OCI-LY1 (cell line): ENCODE measurements at regions not wholly inside any gene's neighbourhood (a gene's known extent, or its start where the extent isn't known, plus 50 kb on each side); places are given as distances from the start of the nearest gene placed in this dataset.

Experiments
- H2AFZ ChIP-seq: fragments of 200-600 bp; sonication (generic), shearing (Covaris generic); 2 replicates; pipeline ENCODE4 v1.6.0; 2014; ENCODE audit warnings: antibody characterized with exemption, mild to moderate bottlenecking, low read length
- H3F3A ChIP-seq: fragments of 200-600 bp; sonication (generic), shearing (Covaris generic); 2 replicates; pipeline ENCODE4 v1.6.0; 2014; ENCODE audit warnings: mild to moderate bottlenecking, antibody characterized with exemption, low read length, moderate library complexity; ENCODE audit not compliant: insufficient read depth
- H3K27ac ChIP-seq: fragments of 200-600 bp; sonication (generic); 2 replicates; pipeline ENCODE4 v1.5.1; 2014; ENCODE audit warnings: low read length, mixed run types, mild to moderate bottlenecking, low read depth; ENCODE audit not compliant: poor library complexity, severe bottlenecking
- H3K27me3 ChIP-seq: fragments of 200-600 bp; sonication (generic); 2 replicates; pipeline ENCODE4 v1.6.0; 2014; ENCODE audit warnings: antibody characterized with exemption, mild to moderate bottlenecking, low read length, moderate library complexity; ENCODE audit not compliant: insufficient read depth
- H3K36me3 ChIP-seq: fragments of 200-600 bp; sonication (generic); 2 replicates; pipeline ENCODE4 v1.6.1; 2014; ENCODE audit warnings: mild to moderate bottlenecking, antibody characterized with exemption, low read length, moderate library complexity, mixed read lengths; ENCODE audit not compliant: insufficient read depth
- H3K4me1 ChIP-seq: fragments of 200-600 bp; sonication (generic); 2 replicates; pipeline ENCODE4 v1.5.1; 2014; ENCODE audit warnings: mild to moderate bottlenecking, low read length, moderate library complexity; ENCODE audit not compliant: insufficient read depth, severe bottlenecking
- H3K4me2 ChIP-seq: fragments of 200-600 bp; sonication (generic), shearing (Covaris generic); 2 replicates; pipeline ENCODE4 v1.6.1; 2014; ENCODE audit warnings: low read length
- H3K4me3 ChIP-seq: fragments of 200-600 bp; sonication (generic); 2 replicates; pipeline ENCODE4 v1.5.1; 2014; ENCODE audit warnings: low read length, low read depth, mild to moderate bottlenecking, mixed read lengths; ENCODE audit not compliant: poor library complexity, severe bottlenecking
- H3K79me2 ChIP-seq: fragments of 200-600 bp; shearing (Covaris generic); 2 replicates; pipeline ENCODE4 v1.6.1; 2016; ENCODE audit warnings: mixed run types, low read length, mixed read lengths; ENCODE audit not compliant: insufficient read depth
- H3K9ac ChIP-seq: fragments of 200-600 bp; sonication (generic), shearing (Covaris generic); 2 replicates; pipeline ENCODE4 v1.6.1; 2014; ENCODE audit warnings: mild to moderate bottlenecking, low read length, mixed read lengths
- H3K9me2 ChIP-seq: fragments of 200-600 bp; sonication (generic), shearing (Covaris generic); 2 replicates; pipeline ENCODE4 v1.6.1; 2014; ENCODE audit warnings: low read depth, mild to moderate bottlenecking, low read length, mixed read lengths
- H3K9me3 ChIP-seq: fragments of 200-600 bp; shearing (Covaris generic); 2 replicates; pipeline ENCODE4 v1.6.1; 2014; ENCODE audit warnings: low read length, mixed read lengths
- H4K20me1 ChIP-seq: fragments of 200-600 bp; sonication (generic), shearing (Covaris generic); 2 replicates; pipeline ENCODE4 v1.6.0; 2016; ENCODE audit warnings: mild to moderate bottlenecking, low read length; ENCODE audit not compliant: insufficient read depth
- EZH2 ChIP-seq: fragments of 200-600 bp; sonication (generic), shearing (Covaris generic); IDR thresholded peaks from 2 replicates; pipeline ENCODE4 v1.8.0; 2017; ENCODE audit warnings: borderline replicate concordance, mixed run types, mild to moderate bottlenecking, antibody characterized with exemption, low read length, moderate library complexity, mixed read lengths
- TF ChIP-seq, protein P1 (sequence below): fragments of 200-600 bp; sonication (generic), shearing (Covaris generic); IDR thresholded peaks from 2 replicates; pipeline ENCODE4 v1.5.1; 2017; ENCODE audit warnings: mild to moderate bottlenecking, antibody characterized with exemption, low read length, moderate library complexity, mixed read lengths

DNA sequence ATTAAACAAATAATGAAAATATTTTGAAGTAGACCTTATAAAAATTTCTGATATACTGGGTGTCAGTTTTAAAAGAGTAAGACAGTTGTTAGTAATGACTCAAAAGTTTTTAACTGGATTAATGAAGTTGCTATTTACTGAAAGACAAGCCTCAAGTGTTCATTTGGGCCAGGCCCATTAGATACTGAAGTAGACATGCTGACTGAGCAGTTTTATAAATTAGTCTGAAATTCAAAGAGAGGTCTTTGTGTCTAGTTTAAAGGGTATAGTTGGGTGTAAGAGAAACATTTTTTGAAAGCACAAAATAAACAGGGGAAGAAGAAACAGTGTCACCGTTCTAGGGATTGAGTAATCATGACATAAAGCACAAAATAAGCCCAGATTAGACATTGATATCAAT, 1577.2 kb downstream of the AMY1C start:
- H3F3A ChIP-seq: no peaks in the 10 kb centered on the region
- no peaks in the 10 kb centered on the region for H3K9me3 ChIP-seq
- H3K79me2 ChIP-seq: no peaks in the 10 kb centered on the region
- H3K4me1 ChIP-seq: no peaks in the 10 kb centered on the region
- H3K36me3 ChIP-seq: no peaks in the 10 kb centered on the region
- H3K4me2 ChIP-seq: no peak overlapping the region
- no peaks in the 10 kb centered on the region for H3K27me3 ChIP-seq
- H3K4me3 ChIP-seq: no peak overlapping the region
- H3K9me2 ChIP-seq: no peaks in the 10 kb centered on the region
- TF ChIP-seq EZH2: no peak
- TF ChIP-seq, protein P1, sequence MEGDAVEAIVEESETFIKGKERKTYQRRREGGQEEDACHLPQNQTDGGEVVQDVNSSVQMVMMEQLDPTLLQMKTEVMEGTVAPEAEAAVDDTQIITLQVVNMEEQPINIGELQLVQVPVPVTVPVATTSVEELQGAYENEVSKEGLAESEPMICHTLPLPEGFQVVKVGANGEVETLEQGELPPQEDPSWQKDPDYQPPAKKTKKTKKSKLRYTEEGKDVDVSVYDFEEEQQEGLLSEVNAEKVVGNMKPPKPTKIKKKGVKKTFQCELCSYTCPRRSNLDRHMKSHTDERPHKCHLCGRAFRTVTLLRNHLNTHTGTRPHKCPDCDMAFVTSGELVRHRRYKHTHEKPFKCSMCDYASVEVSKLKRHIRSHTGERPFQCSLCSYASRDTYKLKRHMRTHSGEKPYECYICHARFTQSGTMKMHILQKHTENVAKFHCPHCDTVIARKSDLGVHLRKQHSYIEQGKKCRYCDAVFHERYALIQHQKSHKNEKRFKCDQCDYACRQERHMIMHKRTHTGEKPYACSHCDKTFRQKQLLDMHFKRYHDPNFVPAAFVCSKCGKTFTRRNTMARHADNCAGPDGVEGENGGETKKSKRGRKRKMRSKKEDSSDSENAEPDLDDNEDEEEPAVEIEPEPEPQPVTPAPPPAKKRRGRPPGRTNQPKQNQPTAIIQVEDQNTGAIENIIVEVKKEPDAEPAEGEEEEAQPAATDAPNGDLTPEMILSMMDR: no peak
- H3K27ac ChIP-seq: no peak overlapping the region
- H2AFZ ChIP-seq: no peak overlapping the region
- H4K20me1 ChIP-seq: no peaks in the 10 kb centered on the region
- no peak overlapping the region for H3K9ac ChIP-seq

DNA sequence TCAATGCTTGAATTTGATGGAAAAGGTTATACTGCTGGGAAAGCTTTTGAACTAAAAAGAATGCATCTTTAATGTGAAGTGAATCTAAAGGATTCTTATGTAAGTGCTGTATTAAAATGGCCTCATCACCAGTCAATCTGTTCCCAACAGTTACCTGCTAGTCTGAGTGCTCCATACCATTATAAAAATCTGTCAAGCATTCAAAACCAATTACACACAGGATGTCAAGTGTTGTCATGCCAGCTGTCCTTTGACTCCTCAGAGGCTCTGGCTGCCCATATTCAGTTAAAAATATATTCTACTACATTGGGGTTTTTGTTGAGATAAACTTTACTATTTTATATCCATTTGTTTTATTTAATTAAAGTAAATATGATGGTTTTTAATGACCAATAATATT, 1587.7 kb downstream of the AMY1C start:
- Histone ChIP-seq H3K4me2 (no peak overlapping the region), H4K20me1 (no peaks in the 10 kb centered on the region), H3K9me2 (no peaks in the 10 kb centered on the region), H3K9me3 (no peaks in the 10 kb centered on the region), H3K4me1 (no peaks in the 10 kb centered on the region), H3K27me3 (no peaks in the 10 kb centered on the region), H2AFZ (no peak overlapping the region), H3K79me2 (no peaks in the 10 kb centered on the region), H3K4me3 (no peak overlapping the region), H3K9ac (no peak overlapping the region), H3F3A (no peaks in the 10 kb centered on the region), H3K27ac (no peak overlapping the region), H3K36me3 (no peaks in the 10 kb centered on the region)
- no peak for TF ChIP-seq EZH2
- TF ChIP-seq, protein P1: no peak

DNA sequence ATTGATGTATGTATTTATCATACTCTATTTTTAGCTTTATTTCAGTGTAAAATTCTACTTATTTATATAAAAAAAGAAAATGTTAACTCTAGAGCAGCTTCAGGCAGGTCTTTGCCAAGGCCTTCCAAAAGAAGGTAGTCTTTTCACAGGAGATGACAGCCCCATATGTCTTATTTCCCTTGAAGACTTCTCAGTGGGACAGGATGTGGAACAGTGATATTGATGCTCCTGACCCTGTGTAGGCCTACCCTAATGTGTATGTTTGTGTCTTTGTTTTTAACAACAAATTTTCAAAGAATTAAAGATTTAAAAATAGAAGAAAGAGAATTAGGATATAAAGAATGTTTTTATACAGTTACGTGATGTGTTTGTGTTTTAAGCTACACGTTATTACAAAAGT, 1593.6 kb downstream of the AMY1C start:
- no peaks in the 10 kb centered on the region for H3K9me2 ChIP-seq
- H4K20me1 ChIP-seq: no peaks in the 10 kb centered on the region
- no peaks in the 10 kb centered on the region for H3K27me3 ChIP-seq
- H2AFZ ChIP-seq: no peak overlapping the region
- no peak overlapping the region for H3K4me2 ChIP-seq
- H3K9ac ChIP-seq: no peak overlapping the region
- H3K27ac ChIP-seq: no peak overlapping the region
- H3K9me3 ChIP-seq: no peaks in the 10 kb centered on the region
- no peaks in the 10 kb centered on the region for H3F3A ChIP-seq
- H3K79me2 ChIP-seq: no peaks in the 10 kb centered on the region
- H3K36me3 ChIP-seq: no peaks in the 10 kb centered on the region
- TF ChIP-seq, protein P1: no peak
- TF ChIP-seq EZH2: no peak
- no peaks in the 10 kb centered on the region for H3K4me1 ChIP-seq
- no peak overlapping the region for H3K4me3 ChIP-seq
